ENCODE measurements at regions not wholly inside any gene's neighbourhood (a gene's known extent, or its start where the extent isn't known, plus 50 kb on each side); places are given as distances from the start of the nearest gene placed in this dataset.

DNA sequence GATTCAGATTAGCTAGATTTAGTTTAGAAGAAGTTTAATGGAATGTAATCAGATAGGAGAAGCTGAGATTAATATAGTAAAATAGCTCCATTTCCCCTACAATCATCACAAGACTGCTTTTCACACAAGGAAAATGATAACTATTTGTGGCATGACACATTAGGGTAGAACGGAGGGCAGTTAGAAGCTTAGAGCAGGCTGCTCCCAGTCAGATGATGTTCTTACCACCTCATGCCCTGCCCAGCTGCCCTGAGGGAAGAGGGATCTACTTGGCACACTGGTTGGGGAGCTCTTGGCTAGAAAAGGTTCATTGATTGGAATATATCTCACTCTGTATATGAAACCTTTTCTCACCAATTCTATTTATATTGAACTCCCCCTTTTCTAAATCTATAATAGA lies 180.7 kb upstream of the IL15 start:
- TF ChIP-seq, protein P1, sequence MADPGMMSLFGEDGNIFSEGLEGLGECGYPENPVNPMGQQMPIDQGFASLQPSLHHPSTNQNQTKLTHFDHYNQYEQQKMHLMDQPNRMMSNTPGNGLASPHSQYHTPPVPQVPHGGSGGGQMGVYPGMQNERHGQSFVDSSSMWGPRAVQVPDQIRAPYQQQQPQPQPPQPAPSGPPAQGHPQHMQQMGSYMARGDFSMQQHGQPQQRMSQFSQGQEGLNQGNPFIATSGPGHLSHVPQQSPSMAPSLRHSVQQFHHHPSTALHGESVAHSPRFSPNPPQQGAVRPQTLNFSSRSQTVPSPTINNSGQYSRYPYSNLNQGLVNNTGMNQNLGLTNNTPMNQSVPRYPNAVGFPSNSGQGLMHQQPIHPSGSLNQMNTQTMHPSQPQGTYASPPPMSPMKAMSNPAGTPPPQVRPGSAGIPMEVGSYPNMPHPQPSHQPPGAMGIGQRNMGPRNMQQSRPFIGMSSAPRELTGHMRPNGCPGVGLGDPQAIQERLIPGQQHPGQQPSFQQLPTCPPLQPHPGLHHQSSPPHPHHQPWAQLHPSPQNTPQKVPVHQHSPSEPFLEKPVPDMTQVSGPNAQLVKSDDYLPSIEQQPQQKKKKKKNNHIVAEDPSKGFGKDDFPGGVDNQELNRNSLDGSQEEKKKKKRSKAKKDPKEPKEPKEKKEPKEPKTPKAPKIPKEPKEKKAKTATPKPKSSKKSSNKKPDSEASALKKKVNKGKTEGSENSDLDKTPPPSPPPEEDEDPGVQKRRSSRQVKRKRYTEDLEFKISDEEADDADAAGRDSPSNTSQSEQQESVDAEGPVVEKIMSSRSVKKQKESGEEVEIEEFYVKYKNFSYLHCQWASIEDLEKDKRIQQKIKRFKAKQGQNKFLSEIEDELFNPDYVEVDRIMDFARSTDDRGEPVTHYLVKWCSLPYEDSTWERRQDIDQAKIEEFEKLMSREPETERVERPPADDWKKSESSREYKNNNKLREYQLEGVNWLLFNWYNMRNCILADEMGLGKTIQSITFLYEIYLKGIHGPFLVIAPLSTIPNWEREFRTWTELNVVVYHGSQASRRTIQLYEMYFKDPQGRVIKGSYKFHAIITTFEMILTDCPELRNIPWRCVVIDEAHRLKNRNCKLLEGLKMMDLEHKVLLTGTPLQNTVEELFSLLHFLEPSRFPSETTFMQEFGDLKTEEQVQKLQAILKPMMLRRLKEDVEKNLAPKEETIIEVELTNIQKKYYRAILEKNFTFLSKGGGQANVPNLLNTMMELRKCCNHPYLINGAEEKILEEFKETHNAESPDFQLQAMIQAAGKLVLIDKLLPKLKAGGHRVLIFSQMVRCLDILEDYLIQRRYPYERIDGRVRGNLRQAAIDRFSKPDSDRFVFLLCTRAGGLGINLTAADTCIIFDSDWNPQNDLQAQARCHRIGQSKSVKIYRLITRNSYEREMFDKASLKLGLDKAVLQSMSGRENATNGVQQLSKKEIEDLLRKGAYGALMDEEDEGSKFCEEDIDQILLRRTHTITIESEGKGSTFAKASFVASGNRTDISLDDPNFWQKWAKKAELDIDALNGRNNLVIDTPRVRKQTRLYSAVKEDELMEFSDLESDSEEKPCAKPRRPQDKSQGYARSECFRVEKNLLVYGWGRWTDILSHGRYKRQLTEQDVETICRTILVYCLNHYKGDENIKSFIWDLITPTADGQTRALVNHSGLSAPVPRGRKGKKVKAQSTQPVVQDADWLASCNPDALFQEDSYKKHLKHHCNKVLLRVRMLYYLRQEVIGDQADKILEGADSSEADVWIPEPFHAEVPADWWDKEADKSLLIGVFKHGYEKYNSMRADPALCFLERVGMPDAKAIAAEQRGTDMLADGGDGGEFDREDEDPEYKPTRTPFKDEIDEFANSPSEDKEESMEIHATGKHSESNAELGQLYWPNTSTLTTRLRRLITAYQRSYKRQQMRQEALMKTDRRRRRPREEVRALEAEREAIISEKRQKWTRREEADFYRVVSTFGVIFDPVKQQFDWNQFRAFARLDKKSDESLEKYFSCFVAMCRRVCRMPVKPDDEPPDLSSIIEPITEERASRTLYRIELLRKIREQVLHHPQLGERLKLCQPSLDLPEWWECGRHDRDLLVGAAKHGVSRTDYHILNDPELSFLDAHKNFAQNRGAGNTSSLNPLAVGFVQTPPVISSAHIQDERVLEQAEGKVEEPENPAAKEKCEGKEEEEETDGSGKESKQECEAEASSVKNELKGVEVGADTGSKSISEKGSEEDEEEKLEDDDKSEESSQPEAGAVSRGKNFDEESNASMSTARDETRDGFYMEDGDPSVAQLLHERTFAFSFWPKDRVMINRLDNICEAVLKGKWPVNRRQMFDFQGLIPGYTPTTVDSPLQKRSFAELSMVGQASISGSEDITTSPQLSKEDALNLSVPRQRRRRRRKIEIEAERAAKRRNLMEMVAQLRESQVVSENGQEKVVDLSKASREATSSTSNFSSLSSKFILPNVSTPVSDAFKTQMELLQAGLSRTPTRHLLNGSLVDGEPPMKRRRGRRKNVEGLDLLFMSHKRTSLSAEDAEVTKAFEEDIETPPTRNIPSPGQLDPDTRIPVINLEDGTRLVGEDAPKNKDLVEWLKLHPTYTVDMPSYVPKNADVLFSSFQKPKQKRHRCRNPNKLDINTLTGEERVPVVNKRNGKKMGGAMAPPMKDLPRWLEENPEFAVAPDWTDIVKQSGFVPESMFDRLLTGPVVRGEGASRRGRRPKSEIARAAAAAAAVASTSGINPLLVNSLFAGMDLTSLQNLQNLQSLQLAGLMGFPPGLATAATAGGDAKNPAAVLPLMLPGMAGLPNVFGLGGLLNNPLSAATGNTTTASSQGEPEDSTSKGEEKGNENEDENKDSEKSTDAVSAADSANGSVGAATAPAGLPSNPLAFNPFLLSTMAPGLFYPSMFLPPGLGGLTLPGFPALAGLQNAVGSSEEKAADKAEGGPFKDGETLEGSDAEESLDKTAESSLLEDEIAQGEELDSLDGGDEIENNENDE (IDR thresholded peaks at IDR 0.05; ENCODE audit: insufficient replicate concordance, low read length) = no peak
- TF ChIP-seq NRF1 (IDR thresholded peaks at IDR 0.05; ENCODE audit: low read depth, low read length) (no peak), CHD1 (IDR thresholded peaks at IDR 0.05; ENCODE audit: low read depth, low read length) (no peak), SAP30 (IDR thresholded peaks at IDR 0.05; ENCODE audit: insufficient read depth, insufficient replicate concordance, low read length) (no peak), PHF8 (conservative IDR thresholded peaks at IDR 0.05; ENCODE audit: low read depth, low read length) (no peak), SUZ12 (IDR thresholded peaks at IDR 0.05; ENCODE audit: low read length) (no peak), GTF2F1 (IDR thresholded peaks at IDR 0.05; ENCODE audit: borderline replicate concordance, low read depth, low read length) (no peak)
- TF ChIP-seq, protein P2, sequence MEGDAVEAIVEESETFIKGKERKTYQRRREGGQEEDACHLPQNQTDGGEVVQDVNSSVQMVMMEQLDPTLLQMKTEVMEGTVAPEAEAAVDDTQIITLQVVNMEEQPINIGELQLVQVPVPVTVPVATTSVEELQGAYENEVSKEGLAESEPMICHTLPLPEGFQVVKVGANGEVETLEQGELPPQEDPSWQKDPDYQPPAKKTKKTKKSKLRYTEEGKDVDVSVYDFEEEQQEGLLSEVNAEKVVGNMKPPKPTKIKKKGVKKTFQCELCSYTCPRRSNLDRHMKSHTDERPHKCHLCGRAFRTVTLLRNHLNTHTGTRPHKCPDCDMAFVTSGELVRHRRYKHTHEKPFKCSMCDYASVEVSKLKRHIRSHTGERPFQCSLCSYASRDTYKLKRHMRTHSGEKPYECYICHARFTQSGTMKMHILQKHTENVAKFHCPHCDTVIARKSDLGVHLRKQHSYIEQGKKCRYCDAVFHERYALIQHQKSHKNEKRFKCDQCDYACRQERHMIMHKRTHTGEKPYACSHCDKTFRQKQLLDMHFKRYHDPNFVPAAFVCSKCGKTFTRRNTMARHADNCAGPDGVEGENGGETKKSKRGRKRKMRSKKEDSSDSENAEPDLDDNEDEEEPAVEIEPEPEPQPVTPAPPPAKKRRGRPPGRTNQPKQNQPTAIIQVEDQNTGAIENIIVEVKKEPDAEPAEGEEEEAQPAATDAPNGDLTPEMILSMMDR (IDR thresholded peaks at IDR 0.05; ENCODE audit: control extremely low read depth in 1 of 3, insufficient read depth in 1 of 3, low read depth in 1 of 3, low read length in 3 of 3) = no peak

Measured in H1 (cell line).